Activated CD8-positive, alpha-beta memory T cell treated with anti-CD3 and anti-CD28 coated beads, Interleukin-2, amount 50 U/mL, for 1 hour (primary cell): ENCODE measurements at regions not wholly inside any gene's neighbourhood (a gene's known extent, or its start where the extent isn't known, plus 50 kb on each side); places are given as distances from the start of the nearest gene placed in this dataset.
"Not testable (repeated sequence)": the region's sequence is repeated elsewhere in the genome, so short reads cannot be mapped to it uniquely, and the experiment has no call there.

ENCODE experiments used
- DNase-seq: peaks from one replicate; pipeline ENCODE4 v3.0.0-alpha.2; 2020; ENCODE audit errors: extremely low read depth

- no peak for DNase-seq
Observed at GRCh38 chr11:80779905-80780605, 1339.2 kb upstream of the TENM4 start.

DNA sequence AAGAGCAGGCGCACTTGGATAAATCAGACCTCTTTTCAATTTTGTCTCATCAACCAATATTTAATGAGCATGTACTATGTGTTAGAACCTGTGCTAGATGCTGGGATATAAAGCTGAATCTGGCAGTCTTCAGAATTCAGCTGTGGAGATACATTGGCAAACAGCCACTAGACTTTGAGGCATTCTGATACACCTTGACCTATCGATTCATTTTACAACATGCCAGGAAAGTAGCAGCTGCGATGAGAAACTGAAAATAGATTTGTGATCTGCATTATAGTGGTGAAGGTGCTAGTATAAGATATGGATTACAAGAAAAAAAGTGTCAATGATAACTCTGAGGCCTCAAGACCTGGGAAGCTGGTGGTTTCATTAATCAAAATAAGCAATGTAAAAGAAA, 1338.1 kb upstream of the TENM4 start:
- no peak for DNase-seq

DNA sequence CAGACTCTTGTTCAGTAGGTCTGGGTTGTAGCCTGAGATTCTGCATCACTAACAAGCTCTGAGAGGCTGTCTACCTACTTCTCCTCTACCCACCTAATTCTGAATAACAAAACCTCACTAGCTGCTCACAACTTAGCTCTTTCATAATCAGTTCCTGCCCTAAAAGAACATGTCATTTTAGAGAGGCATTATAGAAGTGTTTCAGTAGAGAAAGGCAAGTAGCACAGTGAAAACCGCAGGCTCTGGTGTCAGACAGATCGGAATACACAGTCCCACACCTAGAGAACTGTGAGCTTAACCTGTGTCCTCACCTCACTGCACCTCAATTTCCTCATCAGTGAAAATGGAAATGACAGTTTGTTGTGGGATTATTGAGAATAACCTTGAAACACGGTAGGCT, 1337.6 kb upstream of the TENM4 start:
- no peak for DNase-seq

DNA sequence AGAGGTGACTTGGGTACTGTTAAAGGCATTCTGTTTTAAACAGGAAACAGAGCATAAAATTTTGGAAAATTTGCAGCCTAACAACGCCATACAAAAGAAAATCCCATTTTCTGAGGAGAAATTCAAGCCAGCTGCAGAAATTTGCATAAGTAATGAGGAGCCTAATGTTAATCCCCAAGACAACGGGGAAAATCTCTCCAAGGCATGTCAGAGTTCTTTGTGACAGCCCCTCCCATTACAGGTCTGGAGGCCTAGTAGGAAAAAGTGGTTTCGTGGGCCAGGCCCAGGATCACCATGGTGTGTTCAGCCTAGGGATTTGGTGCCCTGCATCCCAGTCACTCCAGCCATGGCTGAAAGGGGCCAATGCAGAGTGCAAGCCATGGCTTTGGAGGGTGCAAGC, 1333.1 kb upstream of the TENM4 start:
- DNase-seq, result no peak

- DNase-seq, result no peak
Observed at GRCh38 chr11:80771017-80771416, 1330.2 kb upstream of the TENM4 start.

DNA sequence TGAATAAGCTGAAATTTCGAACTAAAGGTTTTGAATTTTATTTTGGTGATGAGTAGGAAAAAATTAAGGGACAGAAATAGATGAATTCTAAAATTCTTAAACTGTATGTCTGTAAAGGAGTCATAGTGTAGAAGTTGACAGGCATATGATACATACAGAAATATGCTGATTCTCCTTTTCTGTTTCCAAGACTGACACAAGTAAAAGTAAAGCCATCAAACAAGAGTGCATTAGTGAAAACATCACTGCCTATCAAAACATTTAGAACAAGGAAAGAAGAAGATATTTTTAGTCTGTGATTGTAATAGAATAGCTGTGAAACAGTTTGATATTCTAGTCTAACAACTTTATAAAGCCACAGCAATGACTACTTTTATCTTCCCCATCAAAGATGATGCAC, 1318.0 kb upstream of the TENM4 start:
- no peak for DNase-seq

- DNase-seq, result no peak
Observed at GRCh38 chr11:80748207-80748925, 1307.5 kb upstream of the TENM4 start.

DNA sequence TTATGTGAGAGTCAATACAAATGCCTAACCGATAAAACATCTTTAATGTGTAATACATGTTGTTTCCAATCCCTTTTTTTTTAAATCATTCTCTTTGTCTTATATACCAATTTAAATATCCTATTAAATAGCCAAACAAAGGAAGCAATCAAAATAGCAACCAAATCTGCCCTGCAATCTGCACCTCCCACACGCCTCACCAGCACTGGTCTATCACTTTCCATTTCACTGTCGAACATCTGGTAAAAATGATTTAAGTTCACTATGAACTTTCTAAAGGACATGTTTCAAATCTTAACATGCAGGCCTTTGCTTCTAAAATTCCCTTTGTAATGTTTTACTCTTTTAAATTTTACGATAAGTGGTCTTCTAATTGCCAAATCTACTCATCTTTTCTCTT, 1305.5 kb upstream of the TENM4 start:
- DNase-seq, result no peak

- DNase-seq, result no peak
Observed at GRCh38 chr11:80745416-80745815, 1304.6 kb upstream of the TENM4 start.

GRCh38 chr11:80733790-80734189, 1293.0 kb upstream of the TENM4 start:
- DNase-seq, result no peak

GRCh38 chr11:80733361-80733760, 1292.5 kb upstream of the TENM4 start:
- DNase-seq, result no peak

DNA sequence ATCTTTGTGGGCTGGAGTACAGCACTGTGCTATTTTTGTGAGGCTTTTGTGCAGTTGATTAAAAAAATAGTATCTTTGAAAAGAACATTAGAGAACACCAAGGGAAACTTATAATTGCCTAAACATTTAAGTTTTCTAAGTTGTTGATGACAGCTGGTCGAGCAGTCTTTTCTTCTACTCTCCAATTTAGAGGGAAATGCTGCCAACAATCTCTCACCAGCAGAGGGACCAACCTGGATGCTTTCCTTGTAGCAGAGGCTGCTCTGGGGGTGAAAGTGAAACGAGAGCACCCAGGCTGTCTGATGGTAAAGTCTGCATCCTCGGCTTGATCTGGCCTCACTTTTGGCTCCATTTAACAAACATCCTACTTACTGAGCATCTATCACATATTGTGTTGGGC, 1286.5 kb upstream of the TENM4 start:
- DNase-seq, result no peak

DNA sequence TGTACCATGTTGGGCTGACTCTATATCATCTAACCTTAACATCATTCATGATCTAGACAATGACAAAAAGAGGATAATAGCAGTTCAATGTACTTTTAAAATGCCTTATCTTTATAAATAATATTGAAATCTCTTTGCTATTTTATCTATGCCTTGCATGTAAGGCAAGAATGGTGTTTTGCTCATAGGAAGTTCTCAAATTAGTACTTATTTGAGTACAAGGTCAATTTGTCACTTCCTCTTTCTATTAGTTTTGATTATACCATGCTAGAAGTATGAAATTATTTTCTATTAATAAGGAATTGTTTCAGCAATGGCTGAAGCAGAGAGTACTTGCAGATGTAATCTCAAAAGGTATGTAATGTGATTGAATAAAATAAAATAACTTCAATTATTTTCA, 1285.4 kb upstream of the TENM4 start:
- DNase-seq, result no peak

DNA sequence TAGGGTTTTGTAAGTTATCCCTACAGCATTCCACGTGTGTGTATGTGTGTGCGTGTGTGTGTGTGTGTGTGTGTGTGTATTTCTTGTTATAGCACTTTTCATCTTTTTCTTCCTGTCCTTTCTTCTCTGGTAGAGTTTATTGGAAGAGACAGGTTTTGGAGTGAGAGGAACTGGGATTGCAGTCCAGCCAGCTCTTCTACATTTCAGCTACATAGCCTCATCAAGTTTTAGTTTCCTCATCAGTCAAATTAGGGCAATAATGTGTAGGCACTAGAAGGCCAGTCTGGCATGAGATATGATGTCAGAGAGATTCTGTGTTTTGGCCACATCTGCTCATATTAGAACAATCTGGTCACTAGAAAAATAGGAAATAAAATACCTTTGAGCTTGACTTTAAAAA, 1283.5 kb upstream of the TENM4 start:
- no peak for DNase-seq

DNA sequence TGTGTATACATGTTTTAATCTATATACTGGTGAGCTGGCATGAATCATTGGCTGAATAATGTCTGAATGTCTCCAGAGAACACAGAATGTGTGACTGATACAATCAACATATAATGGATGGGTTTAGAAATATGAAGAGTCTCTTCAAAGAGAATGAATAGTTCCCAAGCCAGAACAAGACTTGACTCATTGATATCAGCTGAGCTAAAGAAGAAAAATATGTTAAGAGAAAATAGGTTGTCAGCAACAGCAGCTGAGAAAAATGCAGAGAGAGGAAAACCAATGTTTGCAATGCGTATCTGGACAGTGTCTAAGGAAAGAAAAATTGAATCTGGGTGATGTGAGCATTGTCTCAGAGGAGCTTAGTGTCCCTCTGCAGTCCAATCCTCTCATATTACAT, 1281.8 kb upstream of the TENM4 start:
- no peak for DNase-seq

GRCh38 chr11:80720295-80720694, 1279.5 kb upstream of the TENM4 start:
- no peak for DNase-seq

GRCh38 chr11:80719292-80719646, 1278.4 kb upstream of the TENM4 start:
- DNase-seq, result no peak

- no peak for DNase-seq
Observed at GRCh38 chr11:80718611-80719291, 1277.9 kb upstream of the TENM4 start.

- no peak for DNase-seq
Observed at GRCh38 chr11:80702264-80702663, 1261.4 kb upstream of the TENM4 start.

GRCh38 chr11:80700386-80700785, 1259.6 kb upstream of the TENM4 start:
- no peak for DNase-seq

DNA sequence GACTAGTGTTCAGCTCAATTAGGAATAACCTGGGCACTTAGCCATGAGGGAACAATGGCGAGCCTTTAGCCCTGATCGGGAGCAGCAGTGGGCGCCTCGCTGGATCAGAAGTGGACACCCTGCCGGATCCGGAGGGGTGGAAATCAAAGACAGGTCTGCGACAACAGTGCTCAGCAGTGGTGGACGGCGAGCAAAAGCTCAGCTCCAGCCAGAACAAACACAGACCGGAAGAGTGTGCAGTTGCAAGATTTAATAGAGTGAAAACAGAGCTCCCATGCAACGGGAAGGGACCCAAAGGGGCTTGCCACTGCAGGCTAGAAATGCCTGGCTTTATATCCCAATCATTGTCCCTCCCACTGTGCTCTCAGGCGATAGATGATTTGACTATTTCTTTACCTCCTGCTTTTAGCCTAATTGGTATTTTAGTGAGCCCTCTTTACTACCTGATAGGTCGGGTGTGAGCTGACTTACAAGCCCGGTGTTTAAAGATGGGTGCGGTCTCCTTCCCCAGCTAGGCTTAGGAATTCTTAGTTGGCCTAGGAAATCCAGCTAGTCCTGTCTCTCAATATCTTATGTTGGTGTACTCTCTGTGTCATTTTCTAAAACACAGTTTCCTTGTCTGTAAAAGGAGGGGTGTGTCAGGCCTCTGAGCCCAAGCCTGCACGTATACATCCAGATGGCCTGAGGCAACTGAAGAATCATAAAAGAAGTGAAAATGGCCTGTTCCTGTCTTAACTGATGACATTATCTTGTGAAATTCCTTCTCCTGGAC, 1258.8 kb upstream of the TENM4 start:
- not testable (repeated sequence) for DNase-seq

GRCh38 chr11:80698637-80699036, 1257.8 kb upstream of the TENM4 start:
- DNase-seq, result no peak
